ENCODE measurements at regions not wholly inside any gene's neighbourhood (a gene's known extent, or its start where the extent isn't known, plus 50 kb on each side); places are given as distances from the start of the nearest gene placed in this dataset.
A peak's percentile ranks its signal among the peaks of the same experiment; 100 is the strongest.

GRCh38 chr13:108095036-108095435 is 120.3 kb downstream of the LIG4 start:
- H3T11ph ChIP-seq (ENCODE audit: low read length): no peak overlapping the region
- H4K20me1 ChIP-seq (ENCODE audit: control insufficient read depth, insufficient read depth, insufficient read length): no peaks in the 10 kb centered on the region

More at GRCh38 chr13:108095036-108095435, 120.3 kb downstream of the LIG4 start:
- H3K4me2 ChIP-seq (ENCODE audit: insufficient read depth, insufficient read length, low read length): no peak overlapping the region
- H2BK15ac ChIP-seq (ENCODE audit: low read depth, low read length): no peak overlapping the region
- no peaks in the 10 kb centered on the region for H3K27me3 ChIP-seq (ENCODE audit: insufficient read depth, low read length)
- H3K27ac Mint-ChIP-seq: no peak overlapping the region
- no peak overlapping the region for H2BK120ac ChIP-seq (ENCODE audit: low read depth, low read length, poor library complexity, severe bottlenecking)
- no peak overlapping the region for H2BK12ac ChIP-seq (ENCODE audit: insufficient read length, low read depth, low read length)
- H3K9ac ChIP-seq (ENCODE audit: extremely low read depth, insufficient read length, low read length): no peak overlapping the region
- no peak overlapping the region for H3K23ac ChIP-seq (ENCODE audit: insufficient read length, low read depth, low read length)
- no peaks in the 10 kb centered on the region for H3K79me1 ChIP-seq (ENCODE audit: insufficient read depth, low read depth, low read length, poor library complexity, severe bottlenecking)
- no peak overlapping the region for H3K14ac ChIP-seq (ENCODE audit: insufficient read depth, low read length)
- no peak overlapping the region for H4K91ac ChIP-seq (ENCODE audit: insufficient read length, low read depth, low read length)
- no peaks in the 10 kb centered on the region for H3K36me3 Mint-ChIP-seq (ENCODE audit: insufficient read depth in 1 of 3, low read depth in 3 of 3)
- WGBS (ENCODE audit: extremely low coverage, insufficient read length, low lambda C conversion rate): no CpG with 5 or more reads among the region's 2 CpGs
- H3K18ac ChIP-seq (ENCODE audit: insufficient read length, low read depth, low read length): no peak overlapping the region
- H2AK5ac ChIP-seq (ENCODE audit: insufficient read length, low read length): no peak overlapping the region
- no peak overlapping the region for H4K5ac ChIP-seq (ENCODE audit: insufficient read length, low read depth, low read length)
- no peak for DNase-seq
- peak overlapping the region; percentile 68 for H2AFZ ChIP-seq (ENCODE audit: low read length)
- no peak overlapping the region for H2BK20ac ChIP-seq (ENCODE audit: low read depth, low read length, poor library complexity, severe bottlenecking)
- H4K8ac ChIP-seq (replicated peaks; ENCODE audit: insufficient read length, low read depth, low read length): no peak overlapping the region
- no peaks in the 10 kb centered on the region for H3K4me1 Mint-ChIP-seq
- H3K27me3 Mint-ChIP-seq (ENCODE audit: low read depth): no peaks in the 10 kb centered on the region
- H3K9me3 ChIP-seq (ENCODE audit: control insufficient read depth, low read depth, low read length): no peaks in the 10 kb centered on the region
- no peak overlapping the region for H3K56ac ChIP-seq (ENCODE audit: insufficient read length, low read depth, low read length)
- no peaks in the 10 kb centered on the region for H3K9me3 Mint-ChIP-seq
- no peak for TF ChIP-seq CTCF (conservative IDR thresholded peaks at IDR 0.05)
- H3K4me1 ChIP-seq (ENCODE audit: insufficient read depth, low read length): no peaks in the 10 kb centered on the region
- no peaks in the 10 kb centered on the region for H3K23me2 ChIP-seq (ENCODE audit: insufficient read length, low read depth, low read length, poor library complexity, severe bottlenecking)
- H2BK5ac ChIP-seq (ENCODE audit: insufficient read length, low read length): no peak overlapping the region
- no peak overlapping the region for H3K4me3 Mint-ChIP-seq
- H3K79me2 ChIP-seq (ENCODE audit: insufficient read depth, low read length): no peaks in the 10 kb centered on the region
- no peak overlapping the region for H3K27ac ChIP-seq (ENCODE audit: insufficient read length, low read depth, low read length)
- H3K4ac ChIP-seq (ENCODE audit: low read depth, low read length): no peak overlapping the region

Measured in H9 (cell line).